SK-N-SH (cell line): ENCODE measurements at regions not wholly inside any gene's neighbourhood (a gene's known extent, or its start where the extent isn't known, plus 50 kb on each side); places are given as distances from the start of the nearest gene placed in this dataset.
"Not testable (repeated sequence)": the region's sequence is repeated elsewhere in the genome, so short reads cannot be mapped to it uniquely, and the experiment has no call there.

ENCODE experiments used
- CTCF ChIA-PET: fragments of 300-600, 350-600 bp; formaldehyde crosslinking; extraction: SDS; loops from one replicate; lab custom pipeline; 2021; lab: Yijun Ruan, JAX
- POLR2A ChIA-PET: fragments of 350-600 bp; sonication (Branson Sonifier 250); formaldehyde crosslinking; extraction: SDS; loops from one replicate; lab custom pipeline; 2020; ENCODE audit warnings: antibody characterized with exemption, inconsistent platforms; lab: Yijun Ruan, JAX
- DNase-seq: peaks from one replicate; pipeline ENCODE4 v3.0.0; 2012
- H2AFZ ChIP-seq: fragments of 200-600 bp; sonication (generic); 2 replicates; pipeline ENCODE4 v1.8.1; 2016; ENCODE audit warnings: antibody characterized with exemption, mild to moderate bottlenecking, low read depth
- H3F3A ChIP-seq: fragments of 200-600 bp; sonication (generic); replicated peaks from 2 replicates; pipeline ENCODE3; 2016; ENCODE audit warnings: antibody characterized with exemption, mild to moderate bottlenecking; ENCODE audit not compliant: insufficient read depth
- H3K27ac ChIP-seq, 2 experiments: fragments of 200-500 bp in 1 of 2; fragments of 200-600 bp in 1 of 2; sonication (Bioruptor generic) in 1 of 2; sonication (generic), shearing (Covaris generic) in 1 of 2; 2 replicates each; pipeline versions ENCODE4 v1.5.1 to v1.6.1; 2014 to 2016; ENCODE audit warnings: low read depth in 2 of 2, inconsistent platforms in 1 of 2, low read length in 1 of 2, mild to moderate bottlenecking in 1 of 2, mixed read lengths in 1 of 2
- H3K27me3 ChIP-seq: fragments of 200-600 bp; sonication (generic), shearing (Covaris generic); 2 replicates; pipeline ENCODE4 v1.6.1; 2016; ENCODE audit warnings: mixed run types; ENCODE audit not compliant: insufficient read depth
- H3K36me3 ChIP-seq, 2 experiments: fragments of 200-500 bp in 1 of 2; fragments of 200-600 bp in 1 of 2; sonication (Bioruptor generic) in 1 of 2; sonication (generic) in 1 of 2; replicated peaks in 1 of 2; 2 replicates each; pipeline versions ENCODE3 to v1.5.1; 2014 to 2016; ENCODE audit warnings: low read length in 1 of 2, mild to moderate bottlenecking in 1 of 2; ENCODE audit not compliant: insufficient read depth in 2 of 2, control insufficient read depth in 1 of 2
- H3K4me1 ChIP-seq, 2 experiments: fragments of 200-500 bp in 1 of 2; fragments of 200-600 bp in 1 of 2; sonication (Bioruptor generic) in 1 of 2; sonication (generic), shearing (Covaris generic) in 1 of 2; 2 replicates each; pipeline versions ENCODE4 v1.5.1 to v1.6.1; 2014 to 2016; ENCODE audit warnings: low read depth in 1 of 2, low read length in 1 of 2, mixed run types in 1 of 2; ENCODE audit not compliant: insufficient read depth in 2 of 2, control insufficient read depth in 1 of 2
- H3K4me2 ChIP-seq: fragments of 200-600 bp; sonication (generic), shearing (Covaris generic); 2 replicates; pipeline ENCODE4 v1.6.1; 2017; ENCODE audit warnings: mixed run types
- H3K4me3 ChIP-seq, 2 experiments: fragments of 200-500 bp in 1 of 2; fragments of 200-600 bp in 1 of 2; sonication (Bioruptor generic) in 1 of 2; sonication (generic), shearing (Covaris generic) in 1 of 2; 2 replicates each; pipeline versions ENCODE4 v1.5.1 to v1.8.1; 2014 to 2016; ENCODE audit warnings: low read depth in 2 of 2, inconsistent platforms in 1 of 2, low read length in 1 of 2, mild to moderate bottlenecking in 1 of 2, mixed read lengths in 1 of 2, moderate library complexity in 1 of 2
- H3K79me2 ChIP-seq: fragments of 200-600 bp; sonication (generic); 2 replicates; pipeline ENCODE4 v1.8.1; 2017; ENCODE audit warnings: mild to moderate bottlenecking; ENCODE audit not compliant: insufficient read depth
- H3K9ac ChIP-seq: fragments of 200-600 bp; sonication (generic); 2 replicates; pipeline ENCODE4 v1.6.1; 2017; ENCODE audit warnings: mixed run types
- H3K9me2 ChIP-seq: fragments of 200-600 bp; sonication (generic); 2 replicates; pipeline ENCODE4 v1.6.1; 2017; ENCODE audit warnings: mixed run types
- H3K9me3 ChIP-seq: fragments of 200-600 bp; sonication (generic); 2 replicates; pipeline ENCODE4 v1.6.1; 2017; ENCODE audit warnings: mixed run types, mild to moderate bottlenecking, moderate library complexity
- H4K20me1 ChIP-seq: fragments of 200-600 bp; sonication (generic); 2 replicates; pipeline ENCODE4 v1.6.1; 2017; ENCODE audit warnings: mild to moderate bottlenecking, mixed run types; ENCODE audit not compliant: insufficient read depth
- ELF1 ChIP-seq: IDR thresholded peaks from 2 replicates; pipeline ENCODE4 v1.4.0; 2012
- FOSL2 ChIP-seq: IDR thresholded peaks from 2 replicates; pipeline ENCODE4 v1.4.0; 2012; ENCODE audit warnings: low read depth, mild to moderate bottlenecking, moderate library complexity, borderline replicate concordance
- GABPA ChIP-seq: IDR thresholded peaks from 2 replicates; pipeline ENCODE4 v1.4.0; 2012; ENCODE audit warnings: low read depth, mild to moderate bottlenecking
- MAX ChIP-seq: IDR thresholded peaks from 2 replicates; pipeline ENCODE4 v1.4.0; 2012; ENCODE audit warnings: low read depth
- MEF2A ChIP-seq: IDR thresholded peaks from 2 replicates; pipeline ENCODE4 v1.4.0; 2012; ENCODE audit warnings: low read depth, borderline replicate concordance
- MXI1 ChIP-seq: IDR thresholded peaks from 2 replicates; pipeline ENCODE4 v1.6.1; 2012; ENCODE audit warnings: mild to moderate bottlenecking, low read depth, low read length, improper control_type of control experiment
- RFX5 ChIP-seq: IDR thresholded peaks from 2 replicates; pipeline ENCODE4 v1.6.1; 2012; ENCODE audit warnings: mild to moderate bottlenecking, improper control_type of control experiment, low read length
- RXRA ChIP-seq: IDR thresholded peaks from 2 replicates; pipeline ENCODE4 v1.4.0; 2012; ENCODE audit warnings: low read depth, mild to moderate bottlenecking, borderline replicate concordance
- SMC3 ChIP-seq: IDR thresholded peaks from 2 replicates; pipeline ENCODE4 v1.6.1; 2012; ENCODE audit warnings: low read depth, low read length, improper control_type of control experiment
- TCF12 ChIP-seq: IDR thresholded peaks from 2 replicates; pipeline ENCODE4 v1.4.0; 2012
- TEAD4 ChIP-seq: IDR thresholded peaks from 2 replicates; pipeline ENCODE4 v1.4.0; 2012; ENCODE audit warnings: mild to moderate bottlenecking, borderline replicate concordance; ENCODE audit not compliant: insufficient read depth
- USF1 ChIP-seq: IDR thresholded peaks from 2 replicates; pipeline ENCODE4 v1.4.0; 2012; ENCODE audit warnings: low read depth, borderline replicate concordance
- YY1 ChIP-seq: IDR thresholded peaks from 2 replicates; pipeline ENCODE4 v1.4.0; 2012; ENCODE audit warnings: low read depth, mild to moderate bottlenecking
- WGBS: methylation state at CpG from one replicate; pipeline ENCODE4 v1.1.6; 2017; ENCODE audit warnings: low lambda C conversion rate; 5-methylcytosine and 5-hydroxymethylcytosine counted together

GRCh38 chr10:65791979-65792378 lies 1133.9 kb upstream of the LRRTM3 start:
- WGBS: 43% methylated on average over 1 of the region's 1 CpG
- DNase-seq: no peak
- POLR2A ChIA-PET: no interaction called here

GRCh38 chr10:65793738-65794425 lies 1132.0 kb upstream of the LRRTM3 start:
- Histone ChIP-seq H3K9me3 (no peaks in the 10 kb centered on the region), H3K36me3 (no peaks in the 10 kb centered on the region), H4K20me1 (no peaks in the 10 kb centered on the region), H3K9ac (no peak overlapping the region), H3K4me1 (no peaks in the 10 kb centered on the region), H3K4me2 (no peak overlapping the region), H3K79me2 (no peaks in the 10 kb centered on the region), H3F3A (no peaks in the 10 kb centered on the region), H2AFZ (no peak overlapping the region), H3K27me3 (no peaks in the 10 kb centered on the region), H3K27ac (no peak overlapping the region), H3K4me3 (no peak overlapping the region), H3K9me2 (no peaks in the 10 kb centered on the region)
- CTCF ChIA-PET: interaction anchor here (1.4 kb wide), 1 partner anchor 15 kb away, joined by 4 read pairs; no protein-coding TSS in a partner anchor
- WGBS: 71% methylated on average over 4 of the region's 4 CpGs
- DNase-seq: no peak
- POLR2A ChIA-PET: no interaction called here
- TF ChIP-seq USF1 (no peak), YY1 (no peak), MEF2A (no peak), FOSL2 (no peak), SMC3 (no peak), RFX5 (no peak), MXI1 (no peak), ELF1 (no peak)

More at GRCh38 chr10:65791979-65792378, 1133.9 kb upstream of the LRRTM3 start:
- TF ChIP-seq TCF12 (no peak), MAX (no peak), RXRA (no peak), FOSL2 (no peak), TEAD4 (no peak), GABPA (no peak), YY1 (no peak), MEF2A (no peak), SMC3 (no peak)
- H3K9ac ChIP-seq: no peak overlapping the region
- no peak overlapping the region for H3K4me3 ChIP-seq
- H3K9me3 ChIP-seq: no peaks in the 10 kb centered on the region
- no peak overlapping the region for H3K27ac ChIP-seq
- H3F3A ChIP-seq: no peaks in the 10 kb centered on the region
- H3K9me2 ChIP-seq: no peaks in the 10 kb centered on the region
- no peak overlapping the region for H2AFZ ChIP-seq
- no peaks in the 10 kb centered on the region for H3K27me3 ChIP-seq
- no peaks in the 10 kb centered on the region for H4K20me1 ChIP-seq
- no peaks in the 10 kb centered on the region for H3K36me3 ChIP-seq
- no peak overlapping the region for H3K4me2 ChIP-seq
- CTCF ChIA-PET: no interaction called here
- no peaks in the 10 kb centered on the region for H3K79me2 ChIP-seq
- H3K4me1 ChIP-seq: no peaks in the 10 kb centered on the region

GRCh38 chr10:65794861-65795260 lies 1131.0 kb upstream of the LRRTM3 start:
- H3K9me2 ChIP-seq, H3K36me3 ChIP-seq, DNase-seq, H3K79me2 ChIP-seq, H3K4me2 ChIP-seq, H3K27ac ChIP-seq, H3K9ac ChIP-seq, H3K4me1 ChIP-seq, H3F3A ChIP-seq, H3K27me3 ChIP-seq, POLR2A ChIA-PET, H4K20me1 ChIP-seq, H3K4me3 ChIP-seq, H2AFZ ChIP-seq, H3K9me3 ChIP-seq: not testable (repeated sequence)
- CTCF ChIA-PET: interaction anchor here (1.4 kb wide), 1 partner anchor 16 kb away, joined by 4 read pairs; no protein-coding TSS in a partner anchor
- WGBS: 77% methylated on average over 19 of the region's 19 CpGs
